ENCODE measurements at regions not wholly inside any gene's neighbourhood (a gene's known extent, or its start where the extent isn't known, plus 50 kb on each side); places are given as distances from the start of the nearest gene placed in this dataset.

DNA sequence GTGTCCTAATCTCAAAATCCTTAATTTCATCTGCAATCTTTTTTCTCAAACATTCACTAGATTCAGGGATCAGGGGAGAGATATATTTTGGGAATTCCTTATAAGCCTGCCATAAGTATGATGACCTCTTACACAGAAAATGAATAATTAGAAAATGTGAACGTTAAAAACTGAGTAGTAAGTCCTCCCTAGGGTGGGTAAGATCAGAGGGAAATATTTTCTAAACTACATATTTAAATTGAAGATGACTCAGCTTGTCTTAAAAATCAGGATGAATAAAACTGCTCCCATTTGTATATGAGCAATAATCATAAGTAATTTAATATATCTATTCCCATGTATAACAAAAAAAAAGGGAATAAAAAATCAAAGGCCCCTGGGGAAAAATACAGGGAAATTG, 935.5 kb downstream of the TMTC2 start:
- WGBS, 2 donors (ENCODE audit: low coverage in 1 of 2), result 38 to 67% methylated on average over 1 of the region's 1 CpG
- Histone ChIP-seq H3K4me1 (no peaks in the 10 kb centered on the region), H3K27me3 (no peaks in the 10 kb centered on the region), H3K27ac (no peak overlapping the region), H3K9me3 (no peaks in the 10 kb centered on the region), H3K4me3 (no peak overlapping the region), H3K36me3 (no peaks in the 10 kb centered on the region)
- intact Hi-C loops (cut with DNase I; ENCODE audit: low total_unique reads), result no loop called here
- TF ChIP-seq, protein P1, sequence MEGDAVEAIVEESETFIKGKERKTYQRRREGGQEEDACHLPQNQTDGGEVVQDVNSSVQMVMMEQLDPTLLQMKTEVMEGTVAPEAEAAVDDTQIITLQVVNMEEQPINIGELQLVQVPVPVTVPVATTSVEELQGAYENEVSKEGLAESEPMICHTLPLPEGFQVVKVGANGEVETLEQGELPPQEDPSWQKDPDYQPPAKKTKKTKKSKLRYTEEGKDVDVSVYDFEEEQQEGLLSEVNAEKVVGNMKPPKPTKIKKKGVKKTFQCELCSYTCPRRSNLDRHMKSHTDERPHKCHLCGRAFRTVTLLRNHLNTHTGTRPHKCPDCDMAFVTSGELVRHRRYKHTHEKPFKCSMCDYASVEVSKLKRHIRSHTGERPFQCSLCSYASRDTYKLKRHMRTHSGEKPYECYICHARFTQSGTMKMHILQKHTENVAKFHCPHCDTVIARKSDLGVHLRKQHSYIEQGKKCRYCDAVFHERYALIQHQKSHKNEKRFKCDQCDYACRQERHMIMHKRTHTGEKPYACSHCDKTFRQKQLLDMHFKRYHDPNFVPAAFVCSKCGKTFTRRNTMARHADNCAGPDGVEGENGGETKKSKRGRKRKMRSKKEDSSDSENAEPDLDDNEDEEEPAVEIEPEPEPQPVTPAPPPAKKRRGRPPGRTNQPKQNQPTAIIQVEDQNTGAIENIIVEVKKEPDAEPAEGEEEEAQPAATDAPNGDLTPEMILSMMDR (IDR thresholded peaks at IDR 0.05), result no peak
- DNase-seq, result no peak
- in situ Hi-C loops (cut with MboI; ENCODE audit: low pct_ligation_motif_present in 1 of 4, low pct_unique_long_range_greater_than_20kb in 1 of 4, low sequenced_read_pairs in 3 of 4), result no loop called here

DNA sequence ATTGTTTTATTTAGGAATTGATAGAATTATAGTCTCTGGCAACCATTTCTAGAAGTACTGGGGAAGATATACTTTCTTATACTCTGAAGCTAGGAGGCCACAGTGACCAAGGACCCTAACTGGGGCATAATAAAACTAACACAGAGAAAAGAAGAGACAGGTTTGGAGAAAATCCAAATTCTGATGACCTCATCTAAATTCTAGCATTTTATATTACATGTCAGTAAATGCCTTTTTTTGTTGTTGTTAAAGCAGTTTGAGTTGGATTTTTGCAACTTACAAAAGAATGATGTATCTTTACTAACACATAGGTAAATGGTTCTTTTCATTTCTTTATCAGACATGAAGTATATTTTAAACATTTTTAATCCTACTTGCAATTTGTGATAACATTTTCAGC, 933.3 kb downstream of the TMTC2 start:
- Histone ChIP-seq H3K27ac (no peak overlapping the region), H3K4me1 (no peaks in the 10 kb centered on the region), H3K27me3 (no peaks in the 10 kb centered on the region), H3K9me3 (no peaks in the 10 kb centered on the region), H3K4me3 (no peak overlapping the region), H3K36me3 (no peaks in the 10 kb centered on the region)
- TF ChIP-seq EP300 (IDR thresholded peaks at IDR 0.05; ENCODE audit: low read depth), result no peak
- TF ChIP-seq, protein P1 (IDR thresholded peaks at IDR 0.05), result no peak
- TF ChIP-seq POLR2AphosphoS5 (IDR thresholded peaks at IDR 0.05), result no peak
- TF ChIP-seq POLR2A (IDR thresholded peaks at IDR 0.05), result no peak
- intact Hi-C loops (cut with DNase I; ENCODE audit: low total_unique reads) (no loop called here), in situ Hi-C loops (cut with MboI; ENCODE audit: low pct_ligation_motif_present in 1 of 4, low pct_unique_long_range_greater_than_20kb in 1 of 4, low sequenced_read_pairs in 3 of 4) (no loop called here)
- DNase-seq, result no peak

GRCh38 chr12:83615152-83615551, 928.4 kb downstream of the TMTC2 start:
- no peaks in the 10 kb centered on the region for H3K36me3 ChIP-seq
- intact Hi-C loops (cut with DNase I; ENCODE audit: low total_unique reads), result no loop called here
- no peak for DNase-seq
- H3K27me3 ChIP-seq, result no peaks in the 10 kb centered on the region
- 80 to 89% methylated on average over 1 of the region's 1 CpG for WGBS, 2 donors (ENCODE audit: low coverage in 1 of 2)
- TF ChIP-seq, protein P1 (IDR thresholded peaks at IDR 0.05), result no peak
- TF ChIP-seq EP300 (IDR thresholded peaks at IDR 0.05; ENCODE audit: low read depth), result no peak
- no peak for TF ChIP-seq POLR2AphosphoS5 (IDR thresholded peaks at IDR 0.05)
- no peak for TF ChIP-seq POLR2A (IDR thresholded peaks at IDR 0.05)
- no peaks in the 10 kb centered on the region for H3K4me1 ChIP-seq
- H3K27ac ChIP-seq, result no peak overlapping the region
- in situ Hi-C loops (cut with MboI; ENCODE audit: low pct_ligation_motif_present in 1 of 4, low pct_unique_long_range_greater_than_20kb in 1 of 4, low sequenced_read_pairs in 3 of 4), result no loop called here
- no peaks in the 10 kb centered on the region for H3K9me3 ChIP-seq
- H3K4me3 ChIP-seq, result no peak overlapping the region

DNA sequence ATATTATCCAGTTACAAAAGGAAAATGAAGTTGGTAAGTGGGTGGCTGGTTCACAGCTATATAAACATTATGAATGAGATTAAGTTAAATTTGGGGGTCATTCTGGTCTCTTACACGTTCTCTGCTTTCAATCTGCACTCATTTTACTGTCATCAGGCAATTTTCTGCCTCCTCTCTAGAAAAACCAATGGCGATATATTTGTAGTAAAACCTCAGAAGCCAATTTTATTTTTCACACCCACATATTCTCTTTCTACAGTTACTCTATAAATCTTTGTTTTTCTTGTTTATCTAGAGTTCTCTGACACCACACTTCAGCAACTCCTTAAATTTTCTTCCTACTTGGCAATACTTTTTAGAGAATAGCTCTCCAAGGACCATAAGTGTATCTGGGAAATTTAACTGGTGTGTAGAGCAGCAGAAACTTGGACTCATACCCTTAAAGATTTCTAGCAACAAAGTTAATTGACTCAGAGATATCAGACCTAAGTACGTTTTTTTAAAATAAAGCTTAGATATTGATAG, 926.9 kb downstream of the TMTC2 start:
- Histone ChIP-seq H3K27me3 (no peaks in the 10 kb centered on the region), H3K27ac (no peak overlapping the region), H3K4me3 (no peak overlapping the region), H3K36me3 (no peaks in the 10 kb centered on the region), H3K9me3 (no peaks in the 10 kb centered on the region), H3K4me1 (no peaks in the 10 kb centered on the region)
- in situ Hi-C loops (cut with MboI; ENCODE audit: low pct_ligation_motif_present in 1 of 4, low pct_unique_long_range_greater_than_20kb in 1 of 4, low sequenced_read_pairs in 3 of 4) (no loop called here), intact Hi-C loops (cut with DNase I; ENCODE audit: low total_unique reads) (no loop called here)
- 24 to 32% methylated on average over 3 of the region's 3 CpGs for WGBS, 2 donors (ENCODE audit: low coverage in 1 of 2)
- no peak for DNase-seq
- TF ChIP-seq, protein P1 (IDR thresholded peaks at IDR 0.05), result no peak
- TF ChIP-seq POLR2A (IDR thresholded peaks at IDR 0.05), result no peak
- no peak for TF ChIP-seq EP300 (IDR thresholded peaks at IDR 0.05; ENCODE audit: low read depth)
- TF ChIP-seq POLR2AphosphoS5 (IDR thresholded peaks at IDR 0.05), result no peak
